ENCODE measurements at regions not wholly inside any gene's neighbourhood (a gene's known extent, or its start where the extent isn't known, plus 50 kb on each side); places are given as distances from the start of the nearest gene placed in this dataset.

GRCh38 chr10:121113911-121114310 lies 262.7 kb downstream of the WDR11 start:
- TF ChIP-seq CTCF (IDR thresholded peaks at IDR 0.05): no peak
- no peak for TF ChIP-seq POLR2A (IDR thresholded peaks at IDR 0.05)
